DOHH2 (cell line): ENCODE measurements at regions not wholly inside any gene's neighbourhood (a gene's known extent, or its start where the extent isn't known, plus 50 kb on each side); places are given as distances from the start of the nearest gene placed in this dataset.

Experiments used
- H3F3A ChIP-seq: fragments of 200-600 bp; sonication (generic), shearing (Covaris generic); 2 replicates; pipeline ENCODE4 v1.6.0; 2016; ENCODE audit warnings: antibody characterized with exemption, mild to moderate bottlenecking; ENCODE audit not compliant: control insufficient read depth, insufficient read depth
- H3K27ac ChIP-seq: fragments of 200-600 bp; sonication (generic); 2 replicates; pipeline ENCODE4 v1.5.1; 2014; ENCODE audit warnings: low read depth, mild to moderate bottlenecking, low read length, moderate library complexity
- H3K27me3 ChIP-seq: fragments of 200-600 bp; sonication (generic); 2 replicates; pipeline ENCODE4 v1.6.1; 2014; ENCODE audit warnings: mild to moderate bottlenecking, low read length, mixed read lengths; ENCODE audit not compliant: control insufficient read depth
- H3K36me3 ChIP-seq: fragments of 200-600 bp; sonication (generic); 2 replicates; pipeline ENCODE4 v1.6.1; 2014; ENCODE audit warnings: mild to moderate bottlenecking, low read length, moderate library complexity, mixed read lengths; ENCODE audit not compliant: control insufficient read depth
- H3K4me1 ChIP-seq: fragments of 200-600 bp; sonication (generic); 2 replicates; pipeline ENCODE4 v1.6.1; 2014; ENCODE audit warnings: mild to moderate bottlenecking, low read length, mixed read lengths; ENCODE audit not compliant: control insufficient read depth
- H3K4me2 ChIP-seq: fragments of 200-600 bp; sonication (generic); 2 replicates; pipeline ENCODE4 v1.6.0; 2014; ENCODE audit warnings: mild to moderate bottlenecking, low read length, moderate library complexity
- H3K4me3 ChIP-seq: fragments of 200-600 bp; sonication (generic); 2 replicates; pipeline ENCODE4 v1.5.1; 2014; ENCODE audit warnings: mild to moderate bottlenecking, low read length, mixed read lengths
- H3K79me2 ChIP-seq: fragments of 200-600 bp; sonication (generic); 2 replicates; pipeline ENCODE4 v1.6.1; 2014; ENCODE audit warnings: mild to moderate bottlenecking, low read length, mixed read lengths; ENCODE audit not compliant: control insufficient read depth
- H3K9me2 ChIP-seq: fragments of 200-600 bp; sonication (generic); replicated peaks from 2 replicates; pipeline ENCODE4 v1.6.1; 2014; ENCODE audit warnings: mild to moderate bottlenecking, low read length, mixed read lengths; ENCODE audit not compliant: control insufficient read depth
- H3K9me3 ChIP-seq: fragments of 200-600 bp; sonication (generic); 2 replicates; pipeline ENCODE4 v1.6.1; 2014; ENCODE audit warnings: antibody characterized with exemption, low read length, mixed read lengths; ENCODE audit not compliant: control insufficient read depth, insufficient read depth
- H4K20me1 ChIP-seq: fragments of 200-600 bp; sonication (generic); 2 replicates; pipeline ENCODE4 v1.6.0; 2014; ENCODE audit warnings: low read depth, mild to moderate bottlenecking, antibody characterized with exemption, low read length, moderate library complexity; ENCODE audit not compliant: control insufficient read depth, insufficient read depth
- CTCF ChIP-seq: fragments of 200-600 bp; sonication (generic); IDR thresholded peaks from one replicate; pipeline ENCODE4 v1.5.1; 2014; ENCODE audit warnings: antibody characterized with exemption, mild to moderate bottlenecking, low read depth, low read length; ENCODE audit not compliant: poor library complexity, severe bottlenecking
- EZH2phosphoT487 ChIP-seq: fragments of 200-600 bp; sonication (generic); IDR thresholded peaks from 2 replicates; pipeline ENCODE4 v1.6.1; 2017; ENCODE audit warnings: borderline replicate concordance, mild to moderate bottlenecking, antibody characterized with exemption, low read length, moderate library complexity, mixed read lengths

GRCh38 chr5:56569076-56569475, 246.3 kb upstream of the MAP3K1 start:
- H3K4me1 ChIP-seq, result peaks cover 18% of the 10 kb centered on the region
- H3K79me2 ChIP-seq, result no peaks in the 10 kb centered on the region
- H3K9me3 ChIP-seq, result no peaks in the 10 kb centered on the region
- no peak overlapping the region for H3K27ac ChIP-seq
- H4K20me1 ChIP-seq, result no peaks in the 10 kb centered on the region
- no peaks in the 10 kb centered on the region for H3K36me3 ChIP-seq
- H3K9me2 ChIP-seq, result no peaks in the 10 kb centered on the region
- no peak overlapping the region for H3K4me2 ChIP-seq
- TF ChIP-seq EZH2phosphoT487 (no peak), CTCF (no peak)
- no peaks in the 10 kb centered on the region for H3F3A ChIP-seq
- H3K27me3 ChIP-seq, result no peaks in the 10 kb centered on the region
- H3K4me3 ChIP-seq, result no peak overlapping the region

- Histone ChIP-seq H4K20me1 (no peaks in the 10 kb centered on the region), H3K36me3 (no peaks in the 10 kb centered on the region), H3K9me3 (no peaks in the 10 kb centered on the region), H3K4me2 (no peak overlapping the region), H3K4me3 (no peak overlapping the region), H3K4me1 (peaks cover 18% of the 10 kb centered on the region), H3K9me2 (no peaks in the 10 kb centered on the region), H3K27me3 (no peaks in the 10 kb centered on the region), H3F3A (no peaks in the 10 kb centered on the region), H3K27ac (no peak overlapping the region), H3K79me2 (no peaks in the 10 kb centered on the region)
- TF ChIP-seq EZH2phosphoT487, result no peak
- no peak for TF ChIP-seq CTCF
Measured at GRCh38 chr5:56567278-56567677, 248.1 kb upstream of the MAP3K1 start.

- no peak overlapping the region for H3K4me3 ChIP-seq
- H4K20me1 ChIP-seq, result no peaks in the 10 kb centered on the region
- H3K9me2 ChIP-seq, result no peaks in the 10 kb centered on the region
- no peak overlapping the region for H3K4me2 ChIP-seq
- no peaks in the 10 kb centered on the region for H3K36me3 ChIP-seq
- no peak overlapping the region for H3K27ac ChIP-seq
- peaks cover 18% of the 10 kb centered on the region for H3K4me1 ChIP-seq
- no peaks in the 10 kb centered on the region for H3K79me2 ChIP-seq
- no peaks in the 10 kb centered on the region for H3K9me3 ChIP-seq
- H3K27me3 ChIP-seq, result no peaks in the 10 kb centered on the region
- no peaks in the 10 kb centered on the region for H3F3A ChIP-seq
- TF ChIP-seq CTCF (no peak), EZH2phosphoT487 (no peak)
Measured at GRCh38 chr5:56566374-56567249, 248.7 kb upstream of the MAP3K1 start.
